ENCODE measurements at regions not wholly inside any gene's neighbourhood (a gene's known extent, or its start where the extent isn't known, plus 50 kb on each side); places are given as distances from the start of the nearest gene placed in this dataset.

GRCh38 chr18:56305583-56305982 lies 332.8 kb downstream of the TXNL1 start:
- Histone ChIP-seq H3K4me1 (ENCODE audit: low read length) (peaks cover 20% of the 10 kb centered on the region), H4K20me1 (ENCODE audit: insufficient read depth, low read length) (no peaks in the 10 kb centered on the region), H3K36me3 (replicated peaks; ENCODE audit: insufficient read depth, low read length) (no peaks in the 10 kb centered on the region), H3K79me2 (ENCODE audit: low read length) (no peaks in the 10 kb centered on the region), H3K27ac (ENCODE audit: low read length) (no peak overlapping the region), H3K9me3 (replicated peaks; ENCODE audit: insufficient read depth, low read length) (no peaks in the 10 kb centered on the region), H3K9ac (ENCODE audit: low read length) (no peak overlapping the region), H3F3A (ENCODE audit: insufficient read depth, low read length) (peaks cover 7% of the 10 kb centered on the region; the same call in 1 of the 2 replicates), H3K27me3 (replicated peaks; ENCODE audit: insufficient read depth, low read length) (no peaks in the 10 kb centered on the region), H3K4me2 (ENCODE audit: low read depth, low read length) (no peak overlapping the region), H3K4me3 (ENCODE audit: low read length) (no peak overlapping the region), H3K9me2 (replicated peaks; ENCODE audit: insufficient read depth, low read length) (no peaks in the 10 kb centered on the region), H2AFZ (ENCODE audit: low read length) (no peak overlapping the region)
- no peak for TF ChIP-seq EZH2 (optimal IDR thresholded peaks at IDR 0.05; ENCODE audit: low read depth, low read length)
- TF ChIP-seq EZH2phosphoT487 (IDR thresholded peaks at IDR 0.05; ENCODE audit: low read length): no peak
- TF ChIP-seq CTCF (IDR thresholded peaks at IDR 0.05; ENCODE audit: low read length): no peak
- no peak for DNase-seq

- Histone ChIP-seq H3F3A (ENCODE audit: insufficient read depth, low read length) (no peaks in the 10 kb centered on the region), H3K4me3 (ENCODE audit: low read length) (no peak overlapping the region), H3K9ac (ENCODE audit: low read length) (no peak overlapping the region), H3K9me3 (replicated peaks; ENCODE audit: insufficient read depth, low read length) (no peaks in the 10 kb centered on the region), H3K27me3 (replicated peaks; ENCODE audit: insufficient read depth, low read length) (no peaks in the 10 kb centered on the region), H3K4me1 (ENCODE audit: low read length) (peaks cover 28% of the 10 kb centered on the region), H3K4me2 (ENCODE audit: low read depth, low read length) (no peak overlapping the region), H2AFZ (ENCODE audit: low read length) (no peak overlapping the region), H4K20me1 (ENCODE audit: insufficient read depth, low read length) (no peaks in the 10 kb centered on the region), H3K79me2 (ENCODE audit: low read length) (no peaks in the 10 kb centered on the region), H3K36me3 (replicated peaks; ENCODE audit: insufficient read depth, low read length) (no peaks in the 10 kb centered on the region), H3K9me2 (replicated peaks; ENCODE audit: insufficient read depth, low read length) (no peaks in the 10 kb centered on the region), H3K27ac (ENCODE audit: low read length) (no peak overlapping the region)
- no peak for DNase-seq
- no peak for TF ChIP-seq EZH2 (optimal IDR thresholded peaks at IDR 0.05; ENCODE audit: low read depth, low read length)
- no peak for TF ChIP-seq CTCF (IDR thresholded peaks at IDR 0.05; ENCODE audit: low read length)
- no peak for TF ChIP-seq EZH2phosphoT487 (IDR thresholded peaks at IDR 0.05; ENCODE audit: low read length)
Observed at GRCh38 chr18:56302156-56302555, 336.2 kb downstream of the TXNL1 start.

GRCh38 chr18:56299740-56300139 lies 338.7 kb downstream of the TXNL1 start:
- no peak overlapping the region for H3K9ac ChIP-seq (ENCODE audit: low read length)
- no peaks in the 10 kb centered on the region for H3K27me3 ChIP-seq (replicated peaks; ENCODE audit: insufficient read depth, low read length)
- H3K4me2 ChIP-seq (ENCODE audit: low read depth, low read length): no peak overlapping the region; the same call in 1 of the 2 replicates
- H3K4me3 ChIP-seq (ENCODE audit: low read length): no peak overlapping the region
- H3K4me1 ChIP-seq (ENCODE audit: low read length): peaks cover 25% of the 10 kb centered on the region
- no peak overlapping the region for H2AFZ ChIP-seq (ENCODE audit: low read length)
- no peaks in the 10 kb centered on the region for H3K9me2 ChIP-seq (replicated peaks; ENCODE audit: insufficient read depth, low read length)
- H3F3A ChIP-seq (ENCODE audit: insufficient read depth, low read length): no peaks in the 10 kb centered on the region
- DNase-seq: peak; percentile 58
- H4K20me1 ChIP-seq (ENCODE audit: insufficient read depth, low read length): no peaks in the 10 kb centered on the region
- H3K27ac ChIP-seq (ENCODE audit: low read length): no peak overlapping the region
- TF ChIP-seq EZH2 (optimal IDR thresholded peaks at IDR 0.05; ENCODE audit: low read depth, low read length) (no peak), CTCF (IDR thresholded peaks at IDR 0.05; ENCODE audit: low read length) (no peak), EZH2phosphoT487 (IDR thresholded peaks at IDR 0.05; ENCODE audit: low read length) (no peak)
- H3K9me3 ChIP-seq (replicated peaks; ENCODE audit: insufficient read depth, low read length): no peaks in the 10 kb centered on the region
- no peaks in the 10 kb centered on the region for H3K36me3 ChIP-seq (replicated peaks; ENCODE audit: insufficient read depth, low read length)
- H3K79me2 ChIP-seq (ENCODE audit: low read length): no peaks in the 10 kb centered on the region

Measured in MM.1S (cell line).